ENCODE measurements at regions not wholly inside any gene's neighbourhood (a gene's known extent, or its start where the extent isn't known, plus 50 kb on each side); places are given as distances from the start of the nearest gene placed in this dataset.

DNA sequence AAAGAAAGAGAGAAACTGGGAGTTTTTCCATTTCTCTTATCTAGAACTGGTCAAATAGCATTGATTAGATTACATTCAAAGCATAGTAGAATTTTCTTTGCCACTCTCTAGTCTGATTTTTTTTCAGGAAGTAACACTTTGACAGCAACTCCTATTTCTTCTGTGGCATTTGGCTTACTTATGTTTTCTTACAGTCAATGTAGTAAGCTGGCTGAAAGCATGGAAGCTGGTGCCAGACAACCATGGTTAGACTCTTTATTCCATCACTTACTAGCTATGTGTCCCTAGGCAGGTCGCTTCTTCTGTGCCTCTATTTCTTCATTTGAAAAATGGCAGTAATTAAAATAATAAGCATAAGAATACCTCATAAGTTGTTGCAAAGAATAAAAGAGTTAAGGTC lies 54.2 kb upstream of the OPRM1 start:
- no peak overlapping the region for H4K91ac ChIP-seq (ENCODE audit: insufficient read depth, low read depth, low read length)
- H3K9me3 ChIP-seq (ENCODE audit: control insufficient read depth, insufficient read depth, low read length) = no peaks in the 10 kb centered on the region; the same call in 1 of the 2 replicates
- dilution Hi-C loops (cut with HindIII; ENCODE audit: low sequenced_read_pairs, unreplicated experiment) (no loop called here), in situ Hi-C loops (cut with MboI; ENCODE audit: low sequenced_read_pairs) (no loop called here), intact Hi-C loops (cut with micrococcal nuclease) (no loop called here)
- no CpG with 5 or more reads among the region's 1 CpG for WGBS, 2 experiments (ENCODE audit: extremely low coverage in 2 of 2, insufficient read length in 1 of 2)
- DNase-seq (no peak), ATAC-seq (ENCODE audit: low read depth) (no peak)
- no peak overlapping the region for H2BK20ac ChIP-seq (ENCODE audit: low read depth, low read length)
- H2BK15ac ChIP-seq (ENCODE audit: low read depth, low read length) = no peak overlapping the region
- BruUV-seq (replicated peaks) = no TSS peak
- no peak overlapping the region for H3K4me3 ChIP-seq (ENCODE audit: insufficient read depth, low read depth, low read length)
- H3K27me3 ChIP-seq (ENCODE audit: control insufficient read depth, insufficient read depth, low read length) = no peaks in the 10 kb centered on the region
- CTCF ChIA-PET = no interaction called here
- no peak overlapping the region for H3K56ac ChIP-seq (ENCODE audit: extremely low read depth, insufficient read depth, low read length)
- H2AK9ac ChIP-seq (replicated peaks; ENCODE audit: low read depth, low read length, poor library complexity) = no peak overlapping the region
- H3K4me2 ChIP-seq (ENCODE audit: low read depth, low read length) = no peak overlapping the region
- H2AFZ ChIP-seq (replicated peaks; ENCODE audit: low read length, poor library complexity) = no peak overlapping the region
- H3K14ac ChIP-seq (replicated peaks; ENCODE audit: low read depth, low read length) = no peak overlapping the region
- H4K20me1 ChIP-seq (ENCODE audit: insufficient read depth, low read length) = no peaks in the 10 kb centered on the region
- H3K18ac ChIP-seq (ENCODE audit: low read depth, low read length) = no peak overlapping the region
- no peak overlapping the region for H3K27ac ChIP-seq (ENCODE audit: insufficient read depth, low read length)
- H2BK5ac ChIP-seq (ENCODE audit: low read depth, low read length, poor library complexity, severe bottlenecking) = no peak overlapping the region
- POLR2A ChIA-PET (ENCODE audit: unreplicated experiment) = no interaction called here
- H3K36me3 ChIP-seq (ENCODE audit: control insufficient read depth, insufficient read depth, low read length) = no peaks in the 10 kb centered on the region
- no peak overlapping the region for H3K4ac ChIP-seq (ENCODE audit: low read depth, low read length)
- no peak overlapping the region for H3K9ac ChIP-seq (ENCODE audit: low read depth, low read length)
- H4K8ac ChIP-seq (ENCODE audit: low read depth in 2 of 2, low read length in 2 of 2) = no peak overlapping the region
- H2AK5ac ChIP-seq (ENCODE audit: low read depth, low read length) = no peak overlapping the region
- no peaks in the 10 kb centered on the region for H3K9me1 ChIP-seq (ENCODE audit: insufficient read depth, low read length)
- no peaks in the 10 kb centered on the region for H3K79me1 ChIP-seq (ENCODE audit: low read depth in 1 of 2, low read length in 2 of 2)
- H4K5ac ChIP-seq (ENCODE audit: low read depth, low read length) = no peak overlapping the region
- H3K23ac ChIP-seq (ENCODE audit: low read depth, low read length) = no peak overlapping the region
- H2BK120ac ChIP-seq (ENCODE audit: low read depth, low read length) = no peak overlapping the region
- H3K4me1 ChIP-seq (ENCODE audit: control insufficient read depth, insufficient read depth, low read length) = no peaks in the 10 kb centered on the region
- TF ChIP-seq CHD1 (IDR thresholded peaks at IDR 0.05; ENCODE audit: low read depth, low read length) (no peak), FOS (IDR thresholded peaks at IDR 0.05; ENCODE audit: low read depth, low read length) (no peak), SMC3 (IDR thresholded peaks at IDR 0.05; ENCODE audit: low read depth, low read length) (no peak), RCOR1 (IDR thresholded peaks at IDR 0.05; ENCODE audit: insufficient replicate concordance, low read length) (no peak)
